Ovary (tissue), 3 donors: ENCODE measurements at regions not wholly inside any gene's neighbourhood (a gene's known extent, or its start where the extent isn't known, plus 50 kb on each side); places are given as distances from the start of the nearest gene placed in this dataset.

ENCODE experiments used
- CTCF ChIP-seq, 3 donors: fragments of 450-650 bp in 2 of 3; fragments of 200-600 bp in 1 of 3; IDR thresholded peaks; one replicate each; pipeline versions ENCODE4 v1.5.1 to v1.8.0; 2016 to 2022; ENCODE audit warnings: antibody characterized with exemption in 3 of 3, mild to moderate bottlenecking in 1 of 3
- EP300 ChIP-seq: sonication (generic); formaldehyde crosslinking; IDR thresholded peaks from one replicate; pipeline ENCODE4 v1.6.1; 2017; ENCODE audit warnings: antibody characterized with exemption
- POLR2A ChIP-seq: fragments of 450-650 bp; IDR thresholded peaks from one replicate; pipeline ENCODE4 v1.6.1; 2017; ENCODE audit warnings: antibody characterized with exemption, mild to moderate bottlenecking, moderate library complexity
- donor health status: DM: no; HTN: no; CAD: no.

- TF ChIP-seq CTCF (IDR thresholded peaks at IDR 0.05): no peak
- TF ChIP-seq POLR2A: no peak
- TF ChIP-seq EP300: no peak
Observed at GRCh38 chr9:110048403-110048975, 159.5 kb downstream of the C9orf152 start.
